ENCODE measurements at regions not wholly inside any gene's neighbourhood (a gene's known extent, or its start where the extent isn't known, plus 50 kb on each side); places are given as distances from the start of the nearest gene placed in this dataset.
"Not testable (repeated sequence)": the region's sequence is repeated elsewhere in the genome, so short reads cannot be mapped to it uniquely, and the experiment has no call there.

DNA sequence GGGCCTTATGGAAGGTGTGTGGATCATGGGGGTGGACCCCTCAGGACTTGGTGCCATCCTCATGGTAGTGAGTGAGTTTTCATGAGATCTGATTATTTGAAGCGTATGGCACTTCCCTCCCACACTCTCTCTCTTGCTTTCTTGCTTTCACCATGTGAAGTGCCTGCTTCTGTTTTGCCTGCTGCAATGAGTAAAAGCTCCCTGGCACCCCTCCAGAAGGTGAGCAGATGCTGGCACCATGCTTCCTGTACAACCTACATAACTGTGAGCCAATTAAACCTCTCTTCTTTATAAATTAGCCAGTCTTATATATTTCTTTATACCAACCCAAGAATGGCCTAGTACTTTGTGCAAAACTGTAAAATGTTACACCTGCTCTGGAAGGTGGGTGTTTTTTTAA lies 396.8 kb upstream of the HS3ST5 start:
- no peak for FAIRE-seq
- DNase-seq (ENCODE audit: low spot score in 2 of 2) = no peak

GRCh38 chr6:114735025-114735735 lies 392.4 kb upstream of the HS3ST5 start:
- no peak for FAIRE-seq
- no peak for DNase-seq (ENCODE audit: low spot score in 2 of 2)

GRCh38 chr6:114733596-114733995 lies 390.8 kb upstream of the HS3ST5 start:
- FAIRE-seq (no peak), DNase-seq (ENCODE audit: low spot score in 2 of 2) (no peak)

GRCh38 chr6:114718716-114719270 lies 376.0 kb upstream of the HS3ST5 start:
- FAIRE-seq (no peak), DNase-seq (ENCODE audit: low spot score in 2 of 2) (no peak)

- FAIRE-seq (no peak), DNase-seq (ENCODE audit: low spot score in 2 of 2) (no peak)
These were observed 375.4 kb upstream of the HS3ST5 start for GRCh38 chr6:114718186-114718585.

DNA sequence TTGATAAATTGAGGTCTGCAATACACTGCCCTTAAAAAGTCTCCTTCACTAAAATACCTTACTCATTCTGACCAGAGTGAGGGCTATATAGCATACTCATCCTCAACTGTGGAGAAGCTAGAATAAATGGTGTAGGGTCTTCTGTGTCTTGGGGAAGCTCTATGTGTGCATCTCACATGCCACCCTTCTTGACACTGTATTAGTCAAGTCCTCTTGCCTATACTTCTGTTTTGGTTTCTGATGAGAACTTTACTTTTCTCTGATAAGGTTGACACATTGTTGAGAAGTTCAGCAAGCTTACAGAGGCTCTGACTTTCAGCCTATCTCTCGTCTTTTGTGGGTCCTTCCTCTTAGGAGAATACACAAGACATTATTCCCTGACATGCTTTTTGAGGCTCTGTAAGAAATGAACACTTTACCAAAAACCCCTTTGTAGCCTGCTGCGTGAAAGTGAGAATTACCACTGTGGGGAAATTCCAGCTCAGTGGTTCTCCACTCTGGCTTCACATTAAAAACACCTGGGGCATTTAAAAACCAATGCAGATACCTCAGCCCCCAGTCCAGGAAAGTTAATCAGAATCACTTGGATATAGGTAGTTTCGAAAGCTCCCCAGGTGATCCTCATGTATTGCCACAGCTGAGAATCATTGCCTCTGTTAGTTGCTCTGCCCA lies 372.1 kb upstream of the HS3ST5 start:
- no peak for FAIRE-seq

DNA sequence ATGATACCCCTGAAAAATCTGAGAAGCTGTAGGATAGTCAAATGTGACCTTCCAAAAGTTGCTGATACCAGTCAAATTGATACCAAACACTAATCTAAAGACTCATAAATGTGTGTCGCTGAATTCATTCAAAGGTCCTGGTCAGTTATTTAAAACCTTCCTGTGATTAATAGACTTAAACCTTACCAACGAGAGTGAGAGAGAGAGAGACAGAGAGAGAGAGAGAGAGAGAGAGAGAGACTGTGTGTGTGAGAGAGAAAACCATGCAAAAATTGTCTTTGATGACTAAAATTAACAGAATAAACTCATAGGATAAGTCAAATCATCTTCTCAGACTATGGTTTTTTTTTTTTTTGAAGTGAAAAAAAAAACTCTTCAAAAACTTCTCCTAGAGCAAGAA lies 370.9 kb upstream of the HS3ST5 start:
- FAIRE-seq (no peak), DNase-seq (ENCODE audit: low spot score in 2 of 2) (no peak)

More for the DNA sequence above, 372.1 kb upstream of the HS3ST5 start:
- DNase-seq (ENCODE audit: low spot score in 2 of 2) = no peak

- FAIRE-seq (no peak), DNase-seq (ENCODE audit: low spot score in 2 of 2) (no peak)
These were observed 369.4 kb upstream of the HS3ST5 start for GRCh38 chr6:114712129-114712662.

GRCh38 chr6:114707081-114707620 lies 364.3 kb upstream of the HS3ST5 start:
- FAIRE-seq (no peak), DNase-seq (ENCODE audit: low spot score in 2 of 2) (no peak)

GRCh38 chr6:114690625-114691024 lies 347.8 kb upstream of the HS3ST5 start:
- no peak for FAIRE-seq
- DNase-seq (ENCODE audit: low spot score in 2 of 2) = no peak

GRCh38 chr6:114659513-114659912 lies 316.7 kb upstream of the HS3ST5 start:
- FAIRE-seq (no peak), DNase-seq (ENCODE audit: low spot score in 2 of 2) (no peak)

GRCh38 chr6:114651611-114652010 lies 308.8 kb upstream of the HS3ST5 start:
- DNase-seq (ENCODE audit: low spot score in 2 of 2) = no peak
- FAIRE-seq = no peak

GRCh38 chr6:114650891-114651290 lies 308.1 kb upstream of the HS3ST5 start:
- FAIRE-seq (no peak), DNase-seq (ENCODE audit: low spot score in 2 of 2) (no peak)

GRCh38 chr6:114649298-114649697 lies 306.5 kb upstream of the HS3ST5 start:
- no peak for FAIRE-seq

GRCh38 chr6:114648847-114649246 lies 306.0 kb upstream of the HS3ST5 start:
- FAIRE-seq = no peak
- no peak for DNase-seq (ENCODE audit: low spot score in 2 of 2)

More at GRCh38 chr6:114649298-114649697, 306.5 kb upstream of the HS3ST5 start:
- DNase-seq (ENCODE audit: low spot score in 2 of 2) = no peak

- DNase-seq (ENCODE audit: low spot score in 2 of 2) (no peak), FAIRE-seq (no peak)
These were observed 295.5 kb upstream of the HS3ST5 start for GRCh38 chr6:114638341-114638740.

- DNase-seq (ENCODE audit: low spot score in 2 of 2) (no peak), FAIRE-seq (no peak)
These were observed 291.2 kb upstream of the HS3ST5 start for GRCh38 chr6:114634016-114634415.

GRCh38 chr6:114626226-114626625 lies 283.4 kb upstream of the HS3ST5 start:
- FAIRE-seq; DNase-seq (ENCODE audit: low spot score in 2 of 2): not testable (repeated sequence)

- FAIRE-seq (no peak), DNase-seq (ENCODE audit: low spot score in 2 of 2) (no peak)
These were observed 276.9 kb upstream of the HS3ST5 start for GRCh38 chr6:114619621-114620200.

DNA sequence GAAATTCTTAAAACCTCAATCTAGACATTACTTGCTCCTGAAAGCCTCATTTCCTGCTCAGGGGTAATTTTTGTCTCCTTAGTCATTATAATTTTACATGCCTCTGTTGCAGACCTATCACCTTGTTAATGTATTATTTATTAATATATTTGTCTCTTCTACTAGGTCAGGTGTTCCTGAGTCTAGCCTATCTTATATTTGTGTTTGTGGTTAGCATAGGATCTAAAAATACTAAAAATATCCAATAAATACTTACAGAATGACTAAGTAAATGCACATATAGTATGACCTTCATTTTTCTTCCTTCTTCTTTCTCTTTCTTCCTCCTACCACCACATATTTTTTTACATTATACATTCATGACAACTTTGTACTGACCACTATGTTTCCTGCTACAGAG lies 268.9 kb upstream of the HS3ST5 start:
- FAIRE-seq = no peak
- DNase-seq (ENCODE audit: low spot score in 2 of 2) = no peak

- DNase-seq (ENCODE audit: low spot score in 2 of 2) (no peak), FAIRE-seq (no peak)
These were observed 265.3 kb upstream of the HS3ST5 start for GRCh38 chr6:114608091-114608490.

Data from frontal cortex (tissue), 3 donors.